A549 (cell line): ENCODE measurements at regions not wholly inside any gene's neighbourhood (a gene's known extent, or its start where the extent isn't known, plus 50 kb on each side); places are given as distances from the start of the nearest gene placed in this dataset.
A peak's percentile ranks its signal among the peaks of the same experiment; 100 is the strongest.

Source experiments
- ATAC-seq, 2 experiments: fragments of 200-7000 bp in 1 of 2; fragments of >200 bp in 1 of 2; cut with Nextera tagmentation in 1 of 2; cut with Tn5 transposase in 1 of 2; 3 replicates each; pipeline versions ENCODE4 v1.8.0 to v1.9.1; 2018 to 2020; ENCODE audit warnings: mild to moderate bottlenecking in 1 of 2, moderate library complexity in 1 of 2
- CTCF ChIA-PET: fragments of 300-600 bp; sonication (Branson Sonifier 250); formaldehyde crosslinking; extraction: SDS; loops from one replicate; lab custom pipeline; 2021; ENCODE audit warnings: antibody characterized with exemption, inconsistent platforms; lab: Yijun Ruan, JAX
- POLR2A ChIA-PET: fragments of 350-600 bp; formaldehyde crosslinking; extraction: SDS; loops from one replicate; lab custom pipeline; 2021; ENCODE audit warnings: antibody characterized with exemption, inconsistent platforms; lab: Yijun Ruan, JAX
- DNase-seq, 2 experiments: peaks; one replicate each; pipeline versions ENCODE4 v3.0.0 to v3.0.0-alpha.2; 2011 to 2016; ENCODE audit warnings: low read depth in 1 of 2, low spot score in 1 of 2
- FAIRE-seq: peaks from 2 replicates; lab custom pipeline; 2011; peaks lifted over from hg19 to GRCh38; lab: Jason Lieb, UNC
- H3K27ac ChIP-seq, 2 experiments: fragments of >200 bp; sonication (Bioruptor Twin); formaldehyde crosslinking; 3 replicates each; pipeline ENCODE4 v1.5.1; 2016 to 2017
- H3K4me1 ChIP-seq: fragments of >200 bp; sonication (Bioruptor Twin); formaldehyde crosslinking; 3 replicates; pipeline ENCODE4 v1.6.1; 2016
- H3K4me2 ChIP-seq: fragments of >200 bp; sonication (Bioruptor Twin); formaldehyde crosslinking; 3 replicates; pipeline ENCODE4 v1.6.1; 2016
- H3K4me3 ChIP-seq: fragments of >200 bp; sonication (Bioruptor Twin); formaldehyde crosslinking; 3 replicates; pipeline ENCODE4 v1.5.1; 2016
- H3K9me3 ChIP-seq: fragments of >200 bp; sonication (Bioruptor Twin); formaldehyde crosslinking; 3 replicates; pipeline ENCODE4 v1.6.1; 2016
- BHLHE40 ChIP-seq: IDR thresholded peaks from 2 replicates; pipeline ENCODE4 v1.6.1; 2012; ENCODE audit warnings: low read depth, low read length, inconsistent platforms
- CTCF ChIP-seq: fragments of >200 bp; sonication (Bioruptor Twin); formaldehyde crosslinking; IDR thresholded peaks from 3 replicates; pipeline ENCODE4 v1.5.1; 2016
- EHF ChIP-seq: fragments of 250-450 bp; sonication (Bioruptor Pico); IDR thresholded peaks from 2 replicates; pipeline ENCODE4 v1.5.0; 2020; ENCODE audit warnings: mild to moderate bottlenecking
- FOSB ChIP-seq: fragments of 250-450 bp; sonication (Bioruptor Pico); IDR thresholded peaks from 2 replicates; pipeline ENCODE4 v1.5.0; 2020; ENCODE audit warnings: mild to moderate bottlenecking, moderate library complexity
- FOXS1 ChIP-seq: fragments of 250-450 bp; sonication (Bioruptor Pico); IDR thresholded peaks from 2 replicates; pipeline ENCODE4 v1.5.0; 2020; ENCODE audit warnings: mild to moderate bottlenecking, moderate library complexity
- GATA3 ChIP-seq: IDR thresholded peaks from 2 replicates; pipeline ENCODE4 v1.6.1; 2012; ENCODE audit warnings: borderline replicate concordance
- HEYL ChIP-seq: fragments of 250-450 bp; sonication (Bioruptor Pico); IDR thresholded peaks from 2 replicates; pipeline ENCODE4 v1.8.0; 2021; ENCODE audit warnings: mild to moderate bottlenecking, moderate library complexity
- HMGXB4 ChIP-seq: fragments of 250-450 bp; sonication (Bioruptor Pico); IDR thresholded peaks from 2 replicates; pipeline ENCODE4 v1.5.0; 2021; ENCODE audit warnings: mild to moderate bottlenecking, moderate library complexity, borderline replicate concordance
- HOXA7 ChIP-seq: fragments of 250-450 bp; sonication (Bioruptor Pico); IDR thresholded peaks from 2 replicates; pipeline ENCODE4 v1.5.0; 2020; ENCODE audit warnings: mild to moderate bottlenecking, moderate library complexity
- HOXB5 ChIP-seq: fragments of 250-450 bp; sonication (Bioruptor Pico); IDR thresholded peaks from 2 replicates; pipeline ENCODE4 v1.5.0; 2020; ENCODE audit warnings: mild to moderate bottlenecking, moderate library complexity
- NFE2L2 ChIP-seq: fragments of 150-350 bp; conservative IDR thresholded peaks from 2 replicates; pipeline ENCODE4 v1.6.1; 2014; ENCODE audit warnings: low read length
- NPAS2 ChIP-seq: fragments of 250-450 bp; sonication (Bioruptor Pico); IDR thresholded peaks from 2 replicates; pipeline ENCODE4 v1.8.0; 2022; ENCODE audit warnings: mild to moderate bottlenecking, moderate library complexity, borderline replicate concordance
- NR3C1 ChIP-seq: fragments of >200 bp; sonication (Bioruptor Twin); formaldehyde crosslinking; IDR thresholded peaks from 3 replicates; pipeline ENCODE4 v1.6.1; 2017
- POLR2A ChIP-seq: IDR thresholded peaks from 2 replicates; pipeline ENCODE4 v1.6.1; 2012; ENCODE audit warnings: mild to moderate bottlenecking, low read length
- POLR2AphosphoS2 ChIP-seq: conservative IDR thresholded peaks from 2 replicates; pipeline ENCODE4 v1.6.1; 2012; ENCODE audit warnings: low read length, improper control_type of control experiment, inconsistent platforms
- RAD21 ChIP-seq, 2 experiments: fragments of >200 bp in 1 of 2; sonication (Bioruptor Twin) in 1 of 2; formaldehyde crosslinking in 1 of 2; IDR thresholded peaks in 1 of 2; conservative IDR thresholded peaks in 1 of 2; 2 replicates in 1 of 2; 3 replicates in 1 of 2; pipeline ENCODE4 v1.6.1; 2012 to 2018; ENCODE audit warnings: inconsistent platforms in 1 of 2
- RCOR1 ChIP-seq: fragments of 150-350 bp; IDR thresholded peaks from 2 replicates; pipeline ENCODE4 v1.6.1; 2014; ENCODE audit warnings: antibody characterized with exemption, low read length, low read depth
- SREBF2 ChIP-seq: fragments of 450-650 bp; IDR thresholded peaks from 2 replicates; pipeline ENCODE4 v1.6.1; 2014; ENCODE audit warnings: mild to moderate bottlenecking, moderate library complexity
- ZSCAN20 ChIP-seq: fragments of 250-450 bp; sonication (Bioruptor Pico); IDR thresholded peaks from 2 replicates; pipeline ENCODE4 v1.8.0; 2022; ENCODE audit warnings: mild to moderate bottlenecking, moderate library complexity
- WGBS: methylation state at CpG from one replicate; pipeline ENCODE4 v1.1.6; 2017; ENCODE audit errors: missing lambda C conversion rate; 5-methylcytosine and 5-hydroxymethylcytosine counted together
- TF ChIP-seq, protein P1 (sequence below): IDR thresholded peaks from 2 replicates; pipeline ENCODE4 v1.6.1; 2012

GRCh38 chr14:103228076-103228806 is 105.0 kb downstream of the TNFAIP2 start:
- FAIRE-seq (no peak), DNase-seq (no peak), ATAC-seq (no peak)
- Histone ChIP-seq H3K27ac (peak overlapping the region in 1 of 2 experiments; percentile 60; a peak in 3 of 6 replicates), H3K4me1 (peaks cover 21% of the 10 kb centered on the region), H3K9me3 (no peaks in the 10 kb centered on the region), H3K4me2 (no peak overlapping the region), H3K4me3 (no peak overlapping the region)
- POLR2A ChIA-PET, result no interaction called here
- 87% methylated on average over 7 of the region's 8 CpGs for WGBS
- TF ChIP-seq ZSCAN20 (CRISPR knock-in tag) (no peak), CTCF (no peak), HOXA7 (no peak), POLR2AphosphoS2 (no peak), RCOR1 (no peak), FOXS1 (CRISPR knock-in tag) (no peak), GATA3 (no peak), HMGXB4 (no peak), EHF (CRISPR knock-in tag) (no peak), NPAS2 (CRISPR knock-in tag) (no peak), HOXB5 (no peak), POLR2A (no peak), SREBF2 (no peak)
- CTCF ChIA-PET, result interaction anchor here (0.7 kb wide), 1 partner anchor 22 kb away, joined by 3 read pairs; no protein-coding TSS in a partner anchor

DNA sequence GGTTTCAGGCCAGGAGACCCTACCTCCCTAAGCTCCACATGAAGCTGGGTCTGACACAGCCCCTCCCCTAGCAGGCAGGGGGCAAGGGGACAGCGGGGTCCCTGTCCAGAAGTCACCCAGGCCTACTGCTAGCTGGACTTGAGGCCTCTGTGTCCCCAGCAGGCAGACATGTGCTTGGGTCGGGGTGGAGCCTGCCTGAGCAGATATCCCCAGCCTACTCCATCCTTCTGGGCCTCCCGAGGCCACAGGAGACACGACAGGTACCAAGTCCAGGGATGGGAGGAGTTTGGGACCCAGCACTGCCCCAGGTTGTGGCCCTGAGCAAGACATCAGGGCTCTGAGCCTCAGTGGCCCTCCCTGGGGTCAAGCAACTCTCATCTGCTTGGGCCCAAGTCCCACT is 105.2 kb upstream of the EIF5 start:
- POLR2A ChIA-PET, result no interaction called here
- H3K4me3 ChIP-seq, result no peak overlapping the region
- H3K4me2 ChIP-seq, result no peak overlapping the region
- no peak for ATAC-seq
- TF ChIP-seq GATA3, result no peak
- TF ChIP-seq BHLHE40, result no peak
- TF ChIP-seq FOSB (CRISPR knock-in tag), result no peak
- TF ChIP-seq NR3C1, result no peak
- TF ChIP-seq NFE2L2, result no peak
- TF ChIP-seq CTCF, result no peak
- TF ChIP-seq, protein P1, sequence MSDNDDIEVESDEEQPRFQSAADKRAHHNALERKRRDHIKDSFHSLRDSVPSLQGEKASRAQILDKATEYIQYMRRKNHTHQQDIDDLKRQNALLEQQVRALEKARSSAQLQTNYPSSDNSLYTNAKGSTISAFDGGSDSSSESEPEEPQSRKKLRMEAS, result no peak
- TF ChIP-seq HEYL (CRISPR knock-in tag), result no peak
- no peak for TF ChIP-seq RAD21 (conservative IDR thresholded peaks at IDR 0.05 in 1 of 2, IDR thresholded peaks at IDR 0.05 in 1 of 2)
- TF ChIP-seq, all 56 proteins: peak for 0
- 69% methylated on average over 3 of the region's 4 CpGs for WGBS
- CTCF ChIA-PET, result no interaction called here
- Histone ChIP-seq H3K9me3 (no peaks in the 10 kb centered on the region), H3K4me1 (peaks cover 22% of the 10 kb centered on the region), H3K27ac (peak overlapping the region in 1 of 2 experiments; percentile 60; a peak in 3 of 6 replicates)
- FAIRE-seq, result no peak
- no peak for DNase-seq
